HCT116 (cell line): ENCODE measurements at regions not wholly inside any gene's neighbourhood (a gene's known extent, or its start where the extent isn't known, plus 50 kb on each side); places are given as distances from the start of the nearest gene placed in this dataset.
"Not testable (repeated sequence)": the region's sequence is repeated elsewhere in the genome, so short reads cannot be mapped to it uniquely, and the experiment has no call there.

Experiments
- ATAC-seq: fragments of 200-7000 bp; cut with Tn5 transposase; 2 replicates; pipeline ENCODE4 v1.9.1; 2020; ENCODE audit warnings: mild to moderate bottlenecking, moderate library complexity
- BruUV-seq: library from RNA; stranded (reverse); fragments of 400-500 nt; replicated peaks from 2 replicates; lab custom pipeline; 2021; lab: Mats Ljungman, UMichigan
- CTCF ChIA-PET: fragments of 300-600 bp; sonication (Branson Sonifier 250); formaldehyde crosslinking; loops from one replicate; lab custom pipeline; 2021; ENCODE audit warnings: antibody characterized with exemption; lab: Charles Lee
- POLR2A ChIA-PET: fragments of 300-600, 350-600 bp; sonication (Branson Sonifier 250); formaldehyde crosslinking; loops from one replicate; lab custom pipeline; 2021; ENCODE audit warnings: antibody characterized with exemption; lab: Charles Lee
- RAD21 ChIA-PET, 2 experiments: fragments of 300-600 bp; sonication (Branson Sonifier 250); formaldehyde crosslinking; loops; one replicate each; lab custom pipeline; 2023; ENCODE audit warnings: low total read pairs in 2 of 2; ENCODE audit not compliant: uncharacterized antibody in 2 of 2, unreplicated experiment in 2 of 2, low non-redundant PET in 1 of 2; lab: Charles Lee
- DNase-seq: peaks from one replicate; pipeline ENCODE4 v3.0.0-alpha.2; 2010; ENCODE audit warnings: low read depth, low spot score
- H2AFZ ChIP-seq: fragments of 200-600 bp; shearing (Covaris generic), sonication (generic); 2 replicates; pipeline ENCODE4 v1.6.1; 2017; ENCODE audit warnings: low read depth, mixed run types, mixed read lengths, antibody characterized with exemption, low read length; ENCODE audit not compliant: poor library complexity, severe bottlenecking
- H3K27ac ChIP-seq: 2 replicates; pipeline ENCODE4 v1.5.1; 2012; ENCODE audit warnings: low read depth, low read length
- H3K27me3 ChIP-seq: fragments of 200-600 bp; sonication (generic); 2 replicates; pipeline ENCODE4 v1.6.1; 2016; ENCODE audit warnings: mixed run types, low read length, mixed read lengths; ENCODE audit not compliant: insufficient read depth
- H3K36me3 ChIP-seq, 2 experiments: fragments of 200-500 bp in 1 of 2; fragments of 200-600 bp in 1 of 2; sonication (Bioruptor generic) in 1 of 2; sonication (generic) in 1 of 2; 2 replicates each; pipeline versions ENCODE4 v1.5.1 to v1.6.1; 2014 to 2016; ENCODE audit warnings: low read length in 2 of 2, inconsistent platforms in 1 of 2, mixed read lengths in 1 of 2, mixed run types in 1 of 2; ENCODE audit not compliant: insufficient read depth in 2 of 2, control insufficient read depth in 1 of 2
- H3K4me1 ChIP-seq, 2 experiments: fragments of 200-600 bp in 1 of 2; sonication (generic) in 1 of 2; 2 replicates each; pipeline versions ENCODE4 v1.5.1 to v1.6.1; 2012 to 2017; ENCODE audit warnings: low read length in 2 of 2, inconsistent platforms in 1 of 2, mild to moderate bottlenecking in 1 of 2, mixed read lengths in 1 of 2, mixed run types in 1 of 2, moderate library complexity in 1 of 2; ENCODE audit not compliant: insufficient read depth in 2 of 2, control insufficient read depth in 1 of 2
- H3K4me2 ChIP-seq: fragments of 200-600 bp; sonication (generic); 2 replicates; pipeline ENCODE4 v1.6.1; 2017; ENCODE audit warnings: mixed run types, low read length, mixed read lengths
- H3K4me3 ChIP-seq, 2 experiments: fragments of 200-600 bp in 1 of 2; sonication (generic) in 1 of 2; replicated peaks in 1 of 2; 2 replicates each; pipeline ENCODE4 v1.5.1; 2011 to 2016; ENCODE audit warnings: low read length in 2 of 2, control low read depth in 1 of 2, low read depth in 1 of 2, mild to moderate bottlenecking in 1 of 2, mixed read lengths in 1 of 2, mixed run types in 1 of 2
- H3K79me2 ChIP-seq: fragments of 200-600 bp; sonication (generic); 2 replicates; pipeline ENCODE4 v1.6.1; 2017; ENCODE audit warnings: mild to moderate bottlenecking, mixed run types, low read length, moderate library complexity, mixed read lengths; ENCODE audit not compliant: insufficient read depth
- H3K9ac ChIP-seq: fragments of 200-600 bp; sonication (generic); 2 replicates; pipeline ENCODE4 v1.6.1; 2016; ENCODE audit warnings: low read length, mixed read lengths
- H3K9me2 ChIP-seq: fragments of 200-600 bp; sonication (generic), shearing (Covaris generic); 2 replicates; pipeline ENCODE4 v1.6.1; 2017; ENCODE audit warnings: mixed run types, mild to moderate bottlenecking, moderate library complexity; ENCODE audit not compliant: insufficient read depth
- H3K9me3 ChIP-seq, 2 experiments: fragments of 200-500 bp in 1 of 2; fragments of 200-600 bp in 1 of 2; sonication (Bioruptor generic) in 1 of 2; sonication (generic) in 1 of 2; 2 replicates each; pipeline ENCODE4 v1.6.1; 2014 to 2017; ENCODE audit warnings: low read length in 2 of 2, mixed read lengths in 2 of 2, inconsistent platforms in 1 of 2, low read depth in 1 of 2, mild to moderate bottlenecking in 1 of 2, mixed run types in 1 of 2, moderate library complexity in 1 of 2; ENCODE audit not compliant: control insufficient read depth in 1 of 2, insufficient read depth in 1 of 2
- H4K20me1 ChIP-seq: fragments of 200-600 bp; sonication (generic), shearing (Covaris generic); 2 replicates; pipeline ENCODE4 v1.6.1; 2017; ENCODE audit warnings: mixed run types, mild to moderate bottlenecking, moderate library complexity; ENCODE audit not compliant: insufficient read depth
- CTCF ChIP-seq, 3 experiments: fragments of 200-600 bp in 1 of 3; sonication (generic) in 1 of 3; IDR thresholded peaks in 2 of 3; conservative IDR thresholded peaks in 1 of 3; 2 replicates each; pipeline ENCODE4 v1.5.1; 2012 to 2017; ENCODE audit warnings: low read depth in 2 of 3, low read length in 2 of 3, antibody characterized with exemption in 1 of 3, borderline replicate concordance in 1 of 3, control low read depth in 1 of 3, mild to moderate bottlenecking in 1 of 3, mixed read lengths in 1 of 3, mixed run types in 1 of 3, moderate library complexity in 1 of 3; ENCODE audit not compliant: insufficient read depth in 1 of 3
- EGR1 ChIP-seq: IDR thresholded peaks from 2 replicates; pipeline ENCODE4 v1.6.1; 2012; ENCODE audit warnings: low read depth
- EZH2 ChIP-seq: fragments of 200-600 bp; sonication (generic); IDR thresholded peaks from 2 replicates; pipeline ENCODE4 v1.6.1; 2017; ENCODE audit warnings: antibody characterized with exemption, mixed run types
- EZH2phosphoT487 ChIP-seq: fragments of 200-600 bp; IDR thresholded peaks from 2 replicates; pipeline ENCODE4 v1.6.1; 2018; ENCODE audit warnings: antibody characterized with exemption, borderline replicate concordance
- JUND ChIP-seq: IDR thresholded peaks from 2 replicates; pipeline ENCODE4 v1.6.1; 2012
- POLR2A ChIP-seq: IDR thresholded peaks from 2 replicates; pipeline ENCODE4 v1.7.0; 2011; ENCODE audit warnings: borderline replicate concordance; ENCODE audit not compliant: insufficient read depth, insufficient read length; ENCODE audit errors: extremely low read depth
- POLR2AphosphoS5 ChIP-seq: IDR thresholded peaks from 2 replicates; pipeline ENCODE4 v1.6.1; 2011; ENCODE audit warnings: mild to moderate bottlenecking, low read depth, low read length, moderate library complexity
- SP1 ChIP-seq: IDR thresholded peaks from 2 replicates; pipeline ENCODE4 v1.6.1; 2012; ENCODE audit warnings: low read depth
- TCF7L2 ChIP-seq: IDR thresholded peaks from 2 replicates; pipeline ENCODE4 v1.7.0; 2011; ENCODE audit warnings: borderline replicate concordance, inconsistent platforms; ENCODE audit not compliant: insufficient read depth, insufficient read length; ENCODE audit errors: extremely low read depth
- ZBTB33 ChIP-seq: IDR thresholded peaks from 2 replicates; pipeline ENCODE4 v1.6.1; 2011; ENCODE audit warnings: mild to moderate bottlenecking, low read length, moderate library complexity; ENCODE audit not compliant: insufficient replicate concordance; ENCODE audit errors: extremely low read depth
- ZNF274 ChIP-seq: fragments of 200-500 bp; sonication (Bioruptor generic); IDR thresholded peaks from 2 replicates; pipeline ENCODE4 v1.6.1; 2014; ENCODE audit warnings: mild to moderate bottlenecking, low read depth, low read length, inconsistent platforms
- intact Hi-C: fragments of 100-400 bp; cut with micrococcal nuclease; formaldehyde crosslinking; loops from 2 replicates; pipeline ENCODE4 v1.10.0; 2022
- TF ChIP-seq, protein P1 (sequence below): IDR thresholded peaks from 2 replicates; pipeline ENCODE4 v1.6.1; 2012

DNA sequence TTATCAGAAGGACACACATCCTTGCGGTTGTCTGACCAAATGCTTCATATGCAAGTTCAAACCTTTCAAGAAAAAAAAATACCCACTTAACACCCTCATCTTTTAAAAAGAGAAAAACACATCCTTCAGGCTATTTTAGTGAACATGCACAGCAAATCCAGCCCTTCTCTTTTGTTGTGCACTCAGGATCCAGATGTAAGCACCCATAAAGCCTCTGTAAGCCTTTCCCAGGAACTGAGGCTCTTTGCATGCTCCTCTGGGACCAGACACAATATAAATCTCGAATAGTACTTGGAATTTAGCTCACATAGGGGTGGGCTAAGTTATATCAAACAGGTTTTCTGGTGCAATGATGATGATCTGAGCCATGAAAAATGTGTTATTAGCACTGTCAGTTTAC lies 308.8 kb upstream of the FAM98A start:
- H3K9ac ChIP-seq = no peak overlapping the region
- ChIA-PET RAD21 (no interaction called here), POLR2A (no interaction called here), CTCF (no interaction called here)
- H2AFZ ChIP-seq = no peak overlapping the region
- no peak for TF ChIP-seq EGR1
- TF ChIP-seq TCF7L2 = no peak
- no peak for TF ChIP-seq POLR2A
- TF ChIP-seq JUND = no peak
- TF ChIP-seq SP1 = no peak
- TF ChIP-seq EZH2 = no peak
- TF ChIP-seq ZNF274 = no peak
- TF ChIP-seq CTCF (IDR thresholded peaks at IDR 0.05 in 2 of 3, conservative IDR thresholded peaks at IDR 0.05 in 1 of 3; ENCODE audit: borderline replicate concordance in 1 of 3, insufficient read depth in 1 of 3, low read depth in 2 of 3, low read length in 2 of 3) = no peak
- TF ChIP-seq, protein P1, sequence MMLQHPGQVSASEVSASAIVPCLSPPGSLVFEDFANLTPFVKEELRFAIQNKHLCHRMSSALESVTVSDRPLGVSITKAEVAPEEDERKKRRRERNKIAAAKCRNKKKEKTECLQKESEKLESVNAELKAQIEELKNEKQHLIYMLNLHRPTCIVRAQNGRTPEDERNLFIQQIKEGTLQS = no peak
- TF ChIP-seq POLR2AphosphoS5 = no peak
- TF ChIP-seq ZBTB33 = no peak
- no peak for TF ChIP-seq EZH2phosphoT487
- no peaks in the 10 kb centered on the region for H3K27me3 ChIP-seq
- DNase-seq (no peak), ATAC-seq (no peak)
- no TSS peak for BruUV-seq
- H4K20me1 ChIP-seq = no peaks in the 10 kb centered on the region
- H3K36me3 ChIP-seq = no peaks in the 10 kb centered on the region
- H3K4me3 ChIP-seq = no peak overlapping the region
- no peak overlapping the region for H3K27ac ChIP-seq
- no peaks in the 10 kb centered on the region for H3K9me3 ChIP-seq
- no peaks in the 10 kb centered on the region for H3K79me2 ChIP-seq
- intact Hi-C loops = no loop called here
- no peaks in the 10 kb centered on the region for H3K9me2 ChIP-seq
- no peaks in the 10 kb centered on the region for H3K4me1 ChIP-seq
- H3K4me2 ChIP-seq = no peak overlapping the region

- H2AFZ ChIP-seq, DNase-seq, H3K9me2 ChIP-seq, intact Hi-C loops, H3K79me2 ChIP-seq, POLR2A ChIA-PET, BruUV-seq, H3K4me1 ChIP-seq, RAD21 ChIA-PET, CTCF ChIA-PET, H3K36me3 ChIP-seq, H3K9ac ChIP-seq, ATAC-seq, H3K9me3 ChIP-seq, H3K4me3 ChIP-seq, H3K27ac ChIP-seq, H3K27me3 ChIP-seq, H4K20me1 ChIP-seq, H3K4me2 ChIP-seq: not testable (repeated sequence)
Observed at GRCh38 chr2:33906129-33906528, 307.0 kb upstream of the FAM98A start.
